ENCODE measurements at regions not wholly inside any gene's neighbourhood (a gene's known extent, or its start where the extent isn't known, plus 50 kb on each side); places are given as distances from the start of the nearest gene placed in this dataset.

DNA sequence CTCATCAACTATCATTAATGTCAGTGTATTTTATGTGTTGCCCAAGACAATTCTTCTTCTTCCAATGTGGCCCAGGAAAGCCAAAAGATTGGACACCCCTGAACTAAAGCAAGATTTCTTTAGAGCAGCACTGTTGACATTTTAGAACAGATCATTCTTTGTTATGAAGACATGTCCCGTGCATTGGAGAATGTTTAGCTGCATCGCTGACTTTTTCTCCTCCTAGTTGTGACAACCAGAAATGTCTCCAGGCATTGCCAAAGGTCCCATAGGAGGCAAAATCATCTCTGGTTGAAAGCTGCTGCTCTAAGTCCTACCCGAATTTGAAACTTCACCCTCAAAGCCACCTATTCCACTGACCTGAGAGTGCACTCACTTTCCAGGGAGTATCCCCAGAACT, 62.7 kb upstream of the IRX6 start:
- TF ChIP-seq, protein P1, sequence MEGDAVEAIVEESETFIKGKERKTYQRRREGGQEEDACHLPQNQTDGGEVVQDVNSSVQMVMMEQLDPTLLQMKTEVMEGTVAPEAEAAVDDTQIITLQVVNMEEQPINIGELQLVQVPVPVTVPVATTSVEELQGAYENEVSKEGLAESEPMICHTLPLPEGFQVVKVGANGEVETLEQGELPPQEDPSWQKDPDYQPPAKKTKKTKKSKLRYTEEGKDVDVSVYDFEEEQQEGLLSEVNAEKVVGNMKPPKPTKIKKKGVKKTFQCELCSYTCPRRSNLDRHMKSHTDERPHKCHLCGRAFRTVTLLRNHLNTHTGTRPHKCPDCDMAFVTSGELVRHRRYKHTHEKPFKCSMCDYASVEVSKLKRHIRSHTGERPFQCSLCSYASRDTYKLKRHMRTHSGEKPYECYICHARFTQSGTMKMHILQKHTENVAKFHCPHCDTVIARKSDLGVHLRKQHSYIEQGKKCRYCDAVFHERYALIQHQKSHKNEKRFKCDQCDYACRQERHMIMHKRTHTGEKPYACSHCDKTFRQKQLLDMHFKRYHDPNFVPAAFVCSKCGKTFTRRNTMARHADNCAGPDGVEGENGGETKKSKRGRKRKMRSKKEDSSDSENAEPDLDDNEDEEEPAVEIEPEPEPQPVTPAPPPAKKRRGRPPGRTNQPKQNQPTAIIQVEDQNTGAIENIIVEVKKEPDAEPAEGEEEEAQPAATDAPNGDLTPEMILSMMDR (conservative IDR thresholded peaks at IDR 0.05; ENCODE audit: low read length) = no peak
- no peak for TF ChIP-seq EZH2phosphoT487 (IDR thresholded peaks at IDR 0.05; ENCODE audit: borderline replicate concordance)

Measured in Loucy (cell line).